Pancreas (tissue), 10 donors: ENCODE measurements at regions not wholly inside any gene's neighbourhood (a gene's known extent, or its start where the extent isn't known, plus 50 kb on each side); places are given as distances from the start of the nearest gene placed in this dataset.

Source experiments
- ATAC-seq, 4 donors: fragments of 200-7000 bp; cut with Tn5 transposase; one replicate each; pipeline versions ENCODE4 v1.8.0 to v1.9.1; 2020; ENCODE audit warnings: mild to moderate bottlenecking in 4 of 4, moderate library complexity in 4 of 4
- DNase-seq, 6 donors: peaks; one replicate each; pipeline ENCODE4 v3.0.0-alpha.2; 2020
- FAIRE-seq: peaks from 2 replicates; lab custom pipeline; 2012; peaks lifted over from hg19 to GRCh38; lab: Jason Lieb, UNC
- H3K27ac ChIP-seq, 4 donors: fragments of 200-600 bp; sonication (generic); 1 replicate in 3 of 4; 2 replicates in 1 of 4; pipeline versions ENCODE4 v1.5.0 to v1.8.0; 2020
- H3K27me3 ChIP-seq, 4 donors: fragments of 200-600 bp; one replicate each; pipeline ENCODE4 v1.8.0; 2021
- H3K36me3 ChIP-seq, 3 donors: fragments of 200-600 bp; sonication (generic) in 1 of 3; one replicate each; pipeline versions ENCODE4 v1.5.0 to v1.8.0; 2020 to 2021
- H3K4me1 ChIP-seq, 3 donors: fragments of 200-600 bp; one replicate each; pipeline ENCODE4 v1.8.0; 2021
- H3K4me3 ChIP-seq, 4 donors: fragments of 200-600 bp; sonication (generic) in 2 of 4; one replicate each; pipeline versions ENCODE4 v1.5.0 to v1.8.0; 2020 to 2021
- H3K9me3 ChIP-seq, 4 donors: fragments of 200-600 bp; one replicate each; pipeline ENCODE4 v1.8.0; 2021
- WGBS, 2 donors: extraction: QIAGEN DNeasy Blood & Tissue Kit; methylation state at CpG; one replicate each; pipeline ENCODE4 v1.1.7; 2013; 5-methylcytosine and 5-hydroxymethylcytosine counted together
- intact Hi-C, 3 donors: fragments of 100-400 bp; cut with DNase I; formaldehyde crosslinking; loops; one replicate each; pipeline versions ENCODE4 v1.11.1 to v1.14.2; 2022
- TF ChIP-seq, protein P1 (sequence below), 4 donors: fragments of 200-600 bp; sonication (generic) in 3 of 4; IDR thresholded peaks; one replicate each; pipeline versions ENCODE4 v1.5.0 to v1.8.0; 2021; ENCODE audit warnings: antibody characterized with exemption in 4 of 4
- donor health status: healthy with polysubstance abuse.
- donor health status: DM: no; HTN: no; CAD: no; lungs with moderate emphysema.
- donor health status: DM: no; HTN: no; CAD: no.
- donor health status: control.
- donor health status: control.
- donor health status: Bipolar disorder and iron deficiency.
- donor health status: DM: yes; HTN: yes; CAD: no.
- donor health status: DM: no; HTN: no; CAD: no.
- donor health status: DM: no; HTN: no; CAD: no.
- donor health status: DM: yes; HTN: yes; CAD: no.

DNA sequence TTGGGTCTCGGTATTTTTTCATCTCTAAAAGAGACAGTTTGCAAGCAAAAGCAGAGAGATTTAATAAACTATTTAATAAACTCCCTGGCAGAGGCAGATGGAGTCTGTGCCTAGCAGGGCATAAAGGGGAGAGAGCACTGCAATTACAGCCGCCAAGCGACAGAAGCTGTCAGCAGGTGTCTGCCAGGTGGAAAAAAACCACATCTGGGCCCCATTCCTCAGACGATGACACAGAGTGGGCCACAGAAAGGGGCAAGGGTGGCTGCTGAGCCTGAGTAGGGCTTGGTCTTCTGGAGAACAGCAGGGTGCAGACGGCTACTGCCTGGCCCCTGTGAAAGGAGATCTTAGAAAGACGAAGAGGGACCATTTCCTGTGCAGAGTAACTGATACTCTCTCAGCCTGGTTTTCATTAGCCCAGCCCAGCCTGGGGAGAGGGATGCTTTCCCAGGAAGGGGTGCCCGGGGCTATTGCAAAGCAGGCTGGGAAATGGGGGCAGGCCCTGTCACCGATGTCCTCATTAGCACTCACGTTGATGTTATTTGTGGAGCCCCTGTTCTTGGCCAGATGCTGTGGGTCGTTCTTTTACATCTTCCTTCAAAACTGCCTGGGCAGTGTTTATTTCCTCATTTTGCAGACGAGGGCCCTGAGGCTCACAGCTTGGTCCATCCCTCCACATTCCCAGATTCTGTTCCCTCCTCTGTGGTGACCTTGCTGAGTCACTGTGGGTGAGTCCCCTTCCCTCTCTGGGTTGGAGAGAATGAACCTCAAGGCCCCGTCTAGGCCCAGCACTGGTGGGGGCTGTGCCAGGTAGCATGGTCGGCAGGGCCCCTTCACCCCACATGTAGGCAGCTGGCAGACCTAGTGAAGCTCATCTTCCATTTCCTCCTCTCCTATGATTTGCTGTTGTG, 472.7 kb downstream of the PTPRU start:
- no peaks in the 10 kb centered on the region for H3K9me3 ChIP-seq
- 53 to 57% methylated on average over 13 of the region's 13 CpGs for WGBS, 2 donors
- no peaks in the 10 kb centered on the region for H3K27me3 ChIP-seq
- intact Hi-C loops: no loop called here
- H3K4me3 ChIP-seq: no peak overlapping the region
- H3K4me1 ChIP-seq: no peaks in the 10 kb centered on the region
- no peaks in the 10 kb centered on the region for H3K36me3 ChIP-seq
- FAIRE-seq: no peak
- ATAC-seq: peak in 2 of 4 donors; percentile 42 to 46
- no peak overlapping the region for H3K27ac ChIP-seq
- TF ChIP-seq, protein P1, sequence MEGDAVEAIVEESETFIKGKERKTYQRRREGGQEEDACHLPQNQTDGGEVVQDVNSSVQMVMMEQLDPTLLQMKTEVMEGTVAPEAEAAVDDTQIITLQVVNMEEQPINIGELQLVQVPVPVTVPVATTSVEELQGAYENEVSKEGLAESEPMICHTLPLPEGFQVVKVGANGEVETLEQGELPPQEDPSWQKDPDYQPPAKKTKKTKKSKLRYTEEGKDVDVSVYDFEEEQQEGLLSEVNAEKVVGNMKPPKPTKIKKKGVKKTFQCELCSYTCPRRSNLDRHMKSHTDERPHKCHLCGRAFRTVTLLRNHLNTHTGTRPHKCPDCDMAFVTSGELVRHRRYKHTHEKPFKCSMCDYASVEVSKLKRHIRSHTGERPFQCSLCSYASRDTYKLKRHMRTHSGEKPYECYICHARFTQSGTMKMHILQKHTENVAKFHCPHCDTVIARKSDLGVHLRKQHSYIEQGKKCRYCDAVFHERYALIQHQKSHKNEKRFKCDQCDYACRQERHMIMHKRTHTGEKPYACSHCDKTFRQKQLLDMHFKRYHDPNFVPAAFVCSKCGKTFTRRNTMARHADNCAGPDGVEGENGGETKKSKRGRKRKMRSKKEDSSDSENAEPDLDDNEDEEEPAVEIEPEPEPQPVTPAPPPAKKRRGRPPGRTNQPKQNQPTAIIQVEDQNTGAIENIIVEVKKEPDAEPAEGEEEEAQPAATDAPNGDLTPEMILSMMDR (IDR thresholded peaks at IDR 0.05): no peak
- no peak for DNase-seq

DNA sequence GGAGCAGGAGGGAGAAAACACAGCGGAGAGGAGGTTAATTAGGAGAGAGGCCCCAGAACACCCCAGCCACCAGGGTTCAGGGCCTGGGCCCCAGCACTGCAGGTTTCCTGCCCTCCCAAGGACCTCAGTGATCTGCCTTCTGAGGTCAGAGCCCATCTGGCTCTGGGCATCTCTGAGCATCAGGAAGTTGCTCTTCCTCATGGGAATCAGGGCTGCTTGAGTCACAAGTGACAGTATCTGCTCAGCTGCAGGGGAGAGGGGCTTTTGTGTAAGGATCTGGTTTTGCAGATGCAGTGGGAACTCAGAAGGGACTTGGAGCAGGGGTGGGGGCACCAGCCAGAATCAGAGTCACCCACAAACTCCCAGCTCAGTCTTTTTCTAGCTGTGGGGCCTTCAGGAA, 472.1 kb downstream of the PTPRU start:
- no peaks in the 10 kb centered on the region for H3K4me1 ChIP-seq
- no peak for FAIRE-seq
- no peak for ATAC-seq
- DNase-seq: no peak
- H3K27ac ChIP-seq: no peak overlapping the region
- no peaks in the 10 kb centered on the region for H3K36me3 ChIP-seq
- intact Hi-C loops: no loop called here
- TF ChIP-seq, protein P1 (IDR thresholded peaks at IDR 0.05): no peak
- no peaks in the 10 kb centered on the region for H3K27me3 ChIP-seq
- 97 to 100% methylated on average over 1 of the region's 1 CpG for WGBS, 2 donors
- H3K4me3 ChIP-seq: no peak overlapping the region
- H3K9me3 ChIP-seq: no peaks in the 10 kb centered on the region

DNA sequence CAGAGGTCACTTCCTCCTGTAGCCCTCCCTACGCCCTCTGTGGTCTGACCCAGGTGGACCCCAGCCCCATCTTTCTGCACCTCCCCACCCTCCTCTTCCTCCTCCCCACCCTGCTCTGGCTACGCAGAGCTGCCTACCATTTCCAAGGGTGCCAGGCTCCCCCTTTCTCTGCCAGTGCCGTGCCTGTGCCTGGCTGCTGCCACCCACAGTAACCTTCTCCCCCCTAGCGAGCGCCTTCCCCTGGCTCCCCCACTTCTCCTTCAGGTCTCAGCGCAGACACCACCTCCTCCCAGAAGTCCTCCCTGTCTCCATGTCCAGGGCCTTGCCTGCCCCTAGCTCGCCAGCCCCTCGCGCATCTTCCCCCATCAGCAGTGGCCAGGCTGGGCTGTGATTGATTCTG, 471.5 kb downstream of the PTPRU start:
- no peak for ATAC-seq
- no peaks in the 10 kb centered on the region for H3K9me3 ChIP-seq
- H3K27ac ChIP-seq: no peak overlapping the region
- no peak overlapping the region for H3K4me3 ChIP-seq
- FAIRE-seq: no peak
- intact Hi-C loops: no loop called here
- H3K27me3 ChIP-seq: no peaks in the 10 kb centered on the region
- no peak for DNase-seq
- no peaks in the 10 kb centered on the region for H3K36me3 ChIP-seq
- TF ChIP-seq, protein P1 (IDR thresholded peaks at IDR 0.05): no peak
- WGBS, 2 donors: 82 to 87% methylated on average over 9 of the region's 9 CpGs
- H3K4me1 ChIP-seq: no peaks in the 10 kb centered on the region

DNA sequence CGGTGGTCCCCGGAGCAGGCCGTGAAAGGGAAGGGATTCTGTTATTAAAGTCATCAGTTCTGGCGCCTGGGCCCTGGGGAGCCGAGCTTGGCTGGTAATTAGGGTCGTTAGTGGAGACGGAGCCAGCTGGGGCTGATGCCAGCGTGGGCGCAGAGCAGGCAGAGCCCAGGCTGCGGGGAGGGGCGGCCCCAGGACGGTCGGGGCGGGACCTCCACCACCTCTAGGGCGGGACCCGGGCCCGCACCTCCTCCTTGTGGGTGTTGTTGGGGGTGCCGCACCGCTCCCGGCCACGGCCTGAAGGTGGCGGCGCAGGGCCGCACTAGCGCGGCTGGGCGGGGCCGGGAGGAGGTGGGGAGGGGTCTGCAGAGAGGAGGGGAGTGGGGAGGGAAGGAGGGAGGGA, 470.6 kb downstream of the PTPRU start:
- ATAC-seq (peak in 3 of 4 donors; percentile 71 to 83 (median 81)), FAIRE-seq (no peak), DNase-seq (peak in 2 of 6 donors; percentile 9 to 63)
- H3K4me3 ChIP-seq: no peak overlapping the region
- no peak overlapping the region for H3K27ac ChIP-seq
- no peaks in the 10 kb centered on the region for H3K9me3 ChIP-seq
- no peaks in the 10 kb centered on the region for H3K4me1 ChIP-seq
- intact Hi-C loops: no loop called here
- no peaks in the 10 kb centered on the region for H3K36me3 ChIP-seq
- TF ChIP-seq, protein P1 (IDR thresholded peaks at IDR 0.05): no peak
- no peaks in the 10 kb centered on the region for H3K27me3 ChIP-seq
- 4 to 8% methylated on average over 17 to 28 of the region's 28 CpGs for WGBS, 2 donors

DNA sequence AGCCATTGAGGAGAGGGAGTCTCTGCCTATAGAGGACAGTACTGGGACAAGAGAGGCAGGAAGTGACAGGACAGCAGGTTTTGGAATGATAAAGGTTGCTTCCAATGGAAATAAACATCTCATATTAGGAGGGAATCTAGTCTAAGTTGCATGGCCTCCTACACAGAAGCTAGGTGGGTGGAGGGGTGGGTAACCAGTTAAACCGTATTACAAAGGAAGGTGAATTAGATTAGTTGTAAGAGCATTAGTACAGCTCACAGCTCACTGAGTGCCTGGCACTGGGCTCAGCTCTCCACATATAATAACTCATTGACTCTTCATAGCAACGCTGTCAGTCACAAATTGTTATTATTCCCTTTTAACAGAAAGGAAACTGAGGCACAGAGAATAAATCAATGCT, 468.1 kb downstream of the PTPRU start:
- H3K4me3 ChIP-seq: no peak overlapping the region
- H3K27ac ChIP-seq: no peak overlapping the region
- 40 to 58% methylated on average over 2 of the region's 2 CpGs for WGBS, 2 donors
- H3K36me3 ChIP-seq: no peaks in the 10 kb centered on the region
- TF ChIP-seq, protein P1 (IDR thresholded peaks at IDR 0.05): no peak
- DNase-seq (no peak), ATAC-seq (no peak), FAIRE-seq (no peak)
- intact Hi-C loops: no loop called here
- H3K9me3 ChIP-seq: no peaks in the 10 kb centered on the region
- no peaks in the 10 kb centered on the region for H3K27me3 ChIP-seq
- H3K4me1 ChIP-seq: no peaks in the 10 kb centered on the region
